Stimulated activated CD8-positive, alpha-beta memory T cell treated with anti-CD3 and anti-CD28 coated beads, Interleukin-4, amount 100 ng/mL, for 48 hours (primary cell): ENCODE measurements at regions not wholly inside any gene's neighbourhood (a gene's known extent, or its start where the extent isn't known, plus 50 kb on each side); places are given as distances from the start of the nearest gene placed in this dataset.

Source experiments
- DNase-seq: peaks from one replicate; pipeline ENCODE4 v3.0.0-alpha.2; 2020

DNA sequence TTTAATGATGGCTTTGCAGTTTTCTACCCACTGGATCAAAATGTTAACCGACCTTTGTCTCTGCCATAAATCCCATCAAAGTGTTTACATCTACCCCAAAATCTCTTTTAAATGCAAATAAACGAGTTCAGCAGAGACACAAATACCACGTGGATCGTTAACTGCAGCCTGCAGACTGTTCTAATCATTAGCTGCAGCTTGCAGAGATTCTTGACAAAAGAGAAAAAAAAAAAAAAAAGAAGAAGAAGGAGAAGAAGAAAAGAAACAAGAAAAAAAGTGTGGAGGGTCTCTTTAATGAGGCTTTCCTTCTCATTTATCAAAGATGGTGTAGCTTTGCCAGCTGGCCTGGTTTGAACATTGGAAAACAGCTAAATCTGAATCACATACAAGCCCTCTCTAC, 275.7 kb downstream of the NEDD1 start:
- no peak for DNase-seq

DNA sequence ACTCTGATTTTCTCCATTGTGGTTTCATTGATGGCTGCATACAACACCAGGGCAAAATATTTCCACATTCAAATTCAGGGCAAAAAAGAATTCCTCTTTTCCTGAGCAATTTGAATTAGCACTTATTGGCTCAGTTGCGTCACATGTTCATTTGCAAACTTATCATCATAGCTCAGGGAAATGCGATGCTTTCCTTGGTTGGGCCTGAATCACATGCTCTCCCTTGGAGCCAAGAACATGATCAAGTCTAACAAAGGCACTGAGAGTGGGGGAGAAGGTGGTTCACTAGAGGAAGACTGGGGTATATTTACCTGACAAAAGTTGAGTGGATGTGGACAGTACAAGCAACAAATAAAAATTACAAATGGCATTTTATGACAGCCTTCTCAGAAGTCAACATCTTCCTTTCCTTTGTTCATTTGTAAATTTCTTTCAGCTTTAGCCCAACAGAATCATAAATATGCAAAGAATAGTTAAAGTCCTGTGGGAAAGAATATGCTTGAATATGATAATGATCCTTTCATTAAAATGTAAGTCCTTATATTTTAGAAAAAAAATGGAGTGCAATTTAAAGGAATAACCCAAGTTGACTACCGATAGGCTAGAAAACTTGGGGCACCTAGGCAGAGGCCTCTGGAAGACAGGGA, 277.2 kb downstream of the NEDD1 start:
- no peak for DNase-seq

DNA sequence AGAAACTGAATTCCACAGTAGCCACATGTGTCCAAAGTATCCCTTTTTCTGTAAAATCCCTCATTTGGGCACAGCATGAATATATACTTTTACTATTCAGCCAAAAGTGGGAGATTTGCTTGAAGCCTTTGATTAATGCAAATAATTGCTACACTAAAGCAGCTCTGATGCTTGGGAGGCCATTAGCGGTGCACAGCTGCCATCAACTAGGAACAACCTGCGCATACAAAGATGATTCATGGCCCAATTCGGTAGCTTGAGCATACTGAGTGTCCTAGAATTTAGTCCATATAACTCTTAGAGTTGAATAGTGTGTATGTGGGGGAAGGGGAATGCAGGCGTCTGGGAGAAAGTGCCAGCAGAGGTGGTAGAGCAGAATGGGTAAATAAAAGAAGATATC, 277.0 kb upstream of the RMST start:
- DNase-seq: no peak

DNA sequence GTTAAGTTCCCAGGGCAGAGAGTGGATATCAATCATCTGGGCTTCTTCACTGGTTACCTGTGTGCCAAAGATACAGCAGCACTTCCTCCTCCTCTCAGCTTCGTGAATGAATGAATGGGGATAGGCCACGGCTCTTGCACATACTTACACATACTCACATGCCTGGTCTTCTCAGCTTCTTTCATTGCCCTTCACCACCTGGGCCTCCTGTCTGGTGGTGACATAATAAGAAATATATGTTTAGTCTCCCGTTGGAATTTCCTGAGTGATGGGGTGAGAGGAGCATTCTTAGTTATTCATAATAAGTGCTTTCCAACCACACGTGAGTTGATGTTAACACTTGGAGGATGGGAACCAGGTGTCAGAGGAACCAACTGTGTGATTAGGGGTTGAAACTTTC, 268.1 kb upstream of the RMST start:
- no peak for DNase-seq

DNA sequence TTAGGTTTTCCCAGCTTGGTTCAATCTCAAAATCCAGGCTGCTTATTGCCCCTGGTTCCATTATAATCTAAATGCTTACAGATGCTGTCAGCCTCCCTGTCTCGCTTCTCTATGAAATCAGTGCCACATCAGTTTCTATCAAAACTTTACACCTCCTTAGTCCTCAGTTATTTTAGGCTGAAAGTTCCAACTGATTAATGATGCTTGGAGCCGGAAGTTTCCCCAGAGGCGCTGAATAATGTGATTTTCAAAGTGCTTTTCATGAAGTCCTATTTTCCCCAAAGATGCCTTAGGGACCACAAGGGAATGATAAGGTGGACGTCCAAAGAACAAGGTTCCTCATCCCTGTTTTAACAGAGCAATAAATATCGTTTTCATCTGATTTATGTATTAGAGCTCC, 262.4 kb upstream of the RMST start:
- no peak for DNase-seq

DNA sequence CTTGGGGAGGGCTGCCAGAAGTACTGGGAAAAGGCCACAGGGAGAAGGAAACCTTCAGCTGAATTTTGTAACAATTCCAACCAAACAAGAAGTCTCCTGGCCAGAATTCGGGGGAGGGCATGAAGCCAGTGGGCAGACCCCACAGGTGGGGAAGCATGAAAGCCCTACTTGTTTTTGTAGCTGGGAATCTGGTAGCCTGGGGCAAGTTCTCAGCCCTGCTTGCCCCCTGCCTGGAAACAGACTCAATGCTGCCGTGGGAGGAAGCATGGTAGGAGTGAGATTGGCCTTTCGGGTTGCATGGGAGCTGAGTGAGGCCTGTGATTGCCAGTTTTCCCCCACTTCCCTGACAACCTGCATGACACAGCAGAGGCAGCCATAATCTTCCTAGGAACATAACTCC, 259.2 kb upstream of the RMST start:
- no peak for DNase-seq

DNA sequence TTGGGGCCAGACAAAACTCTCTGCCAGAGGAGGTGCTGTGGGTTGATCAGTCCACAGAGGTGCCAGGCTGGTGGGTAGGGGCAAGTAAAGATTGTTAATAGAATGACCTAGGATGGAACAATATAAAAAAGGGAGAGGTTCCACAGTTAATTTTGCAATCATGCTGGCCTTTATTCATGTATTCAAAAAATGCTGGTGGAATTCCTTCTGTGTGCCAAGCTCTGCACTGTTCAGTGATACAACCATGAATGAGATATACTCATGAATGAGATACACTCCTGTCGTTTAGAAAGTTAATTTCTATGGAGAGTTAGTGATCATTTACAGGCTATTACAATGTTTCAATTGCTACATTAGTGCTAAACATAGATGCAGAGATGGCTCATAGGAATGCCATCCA, 252.6 kb upstream of the RMST start:
- no peak for DNase-seq

DNA sequence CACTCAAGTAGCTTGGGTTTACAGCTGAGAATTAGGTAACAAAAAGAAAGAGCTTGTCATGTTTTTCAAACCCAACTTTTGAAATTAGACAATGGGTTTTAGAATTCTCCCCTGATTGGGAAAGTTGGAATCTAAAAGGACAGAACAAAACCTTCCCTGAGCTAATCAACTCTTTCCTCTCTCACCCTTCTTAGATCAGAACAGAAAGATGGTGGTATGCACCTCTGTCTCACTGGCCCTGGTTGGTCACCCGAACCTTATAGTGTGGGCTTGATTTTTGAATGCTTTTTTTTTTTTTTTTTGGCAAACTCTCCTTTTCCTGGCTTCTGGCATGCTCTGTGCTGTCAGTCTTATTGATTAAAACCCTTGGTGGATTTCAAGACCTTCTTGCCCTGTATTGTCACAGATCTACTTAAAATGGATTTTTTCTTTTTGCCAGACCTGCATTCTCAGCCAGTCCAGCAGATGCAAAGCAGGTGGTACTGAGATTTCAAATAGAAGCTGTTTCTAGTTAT, 251.1 kb upstream of the RMST start:
- no peak for DNase-seq

DNA sequence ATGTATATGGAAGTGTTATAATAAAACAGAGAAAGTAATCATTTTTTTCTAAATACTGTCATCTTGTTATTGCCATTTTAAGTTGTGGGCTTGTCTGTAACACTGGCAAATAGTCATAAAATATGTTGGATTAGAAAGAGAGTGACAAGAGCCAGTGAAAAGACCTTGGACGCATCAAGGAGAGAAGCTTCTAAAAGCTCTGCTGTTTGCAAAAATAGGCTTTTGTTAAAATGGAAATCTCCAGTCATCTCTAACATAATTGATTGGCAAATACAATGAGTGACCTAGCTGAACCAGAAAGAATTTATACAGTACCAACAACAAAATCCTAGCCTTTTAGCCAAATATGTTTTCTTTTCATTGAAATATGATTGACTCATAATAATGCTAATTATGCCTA, 245.8 kb upstream of the RMST start:
- DNase-seq: no peak

DNA sequence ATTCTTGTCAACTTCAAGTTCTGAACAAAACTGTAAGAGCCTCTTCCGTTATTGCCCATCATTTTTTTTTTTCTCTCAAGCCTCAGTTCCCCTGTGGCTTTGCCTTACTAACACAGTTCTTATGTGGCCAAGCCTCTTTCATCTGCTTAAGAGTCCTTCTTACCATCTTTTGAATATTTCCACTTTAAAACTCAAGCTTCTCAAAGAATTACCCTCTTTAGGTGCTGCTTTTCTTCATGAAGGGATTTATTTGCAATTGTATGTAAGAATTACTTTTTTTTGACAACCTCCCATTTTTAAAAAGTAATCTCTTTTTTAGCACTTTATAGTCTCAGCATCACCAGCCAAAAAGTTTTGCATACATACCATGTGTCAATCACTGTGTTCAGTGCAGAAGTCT, 240.2 kb upstream of the RMST start:
- DNase-seq: no peak

DNA sequence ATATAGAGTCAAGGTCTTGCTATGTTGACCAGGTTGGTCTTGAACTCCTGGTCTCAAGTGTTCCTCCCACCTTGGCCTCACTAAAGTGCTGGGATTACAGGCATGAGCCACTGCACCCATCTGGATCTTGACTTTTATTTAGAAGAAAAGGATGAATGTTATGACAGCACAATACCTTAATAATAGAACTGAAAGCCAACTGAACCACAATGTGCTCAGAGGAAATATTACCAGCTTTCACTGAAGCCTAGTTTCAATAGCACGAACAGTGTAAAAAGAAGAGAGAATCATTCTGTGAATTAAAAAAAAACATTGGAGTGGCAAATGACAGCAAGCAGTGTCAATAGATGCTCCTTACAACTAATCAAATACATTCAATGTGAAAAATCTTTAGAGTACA, 239.2 kb upstream of the RMST start:
- DNase-seq: no peak

DNA sequence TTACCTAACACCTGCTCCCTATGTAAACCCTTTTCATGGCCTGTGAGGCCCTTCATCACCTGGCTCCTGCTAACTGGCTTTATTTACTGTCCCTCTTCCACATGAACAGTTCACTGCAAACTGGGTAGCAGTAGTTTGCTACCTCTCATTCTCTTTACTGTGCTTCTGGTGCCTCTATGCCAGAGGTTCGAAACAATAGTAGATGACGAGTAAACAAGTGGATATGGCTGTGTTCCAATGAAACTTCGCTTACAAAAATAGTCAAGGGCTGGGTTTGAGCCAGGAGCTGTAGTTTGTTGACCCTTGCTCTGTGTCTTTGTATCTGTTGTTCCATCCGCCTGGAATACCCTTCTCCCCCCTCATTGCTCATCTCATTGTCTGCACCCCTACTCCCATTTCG, 233.6 kb upstream of the RMST start:
- DNase-seq: no peak

DNA sequence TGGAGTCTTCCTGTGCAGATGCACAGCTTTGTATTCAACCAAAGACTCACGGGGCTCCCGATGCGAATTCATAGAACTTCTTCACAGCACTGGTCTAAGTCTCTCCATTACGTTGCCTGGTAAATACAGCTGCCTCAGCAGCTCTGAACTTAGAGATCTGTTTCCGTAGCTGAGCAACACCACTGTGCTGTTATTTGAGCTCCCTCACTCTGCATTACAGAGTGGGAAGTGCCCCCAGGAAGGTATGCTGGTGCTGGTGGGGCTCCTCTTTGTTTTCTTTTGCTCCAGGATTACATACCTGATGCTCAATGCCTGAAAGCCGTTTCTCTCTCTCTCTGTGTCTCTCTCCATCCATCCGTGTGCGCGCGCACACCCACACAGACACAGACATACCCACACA, 227.5 kb upstream of the RMST start:
- no peak for DNase-seq

DNA sequence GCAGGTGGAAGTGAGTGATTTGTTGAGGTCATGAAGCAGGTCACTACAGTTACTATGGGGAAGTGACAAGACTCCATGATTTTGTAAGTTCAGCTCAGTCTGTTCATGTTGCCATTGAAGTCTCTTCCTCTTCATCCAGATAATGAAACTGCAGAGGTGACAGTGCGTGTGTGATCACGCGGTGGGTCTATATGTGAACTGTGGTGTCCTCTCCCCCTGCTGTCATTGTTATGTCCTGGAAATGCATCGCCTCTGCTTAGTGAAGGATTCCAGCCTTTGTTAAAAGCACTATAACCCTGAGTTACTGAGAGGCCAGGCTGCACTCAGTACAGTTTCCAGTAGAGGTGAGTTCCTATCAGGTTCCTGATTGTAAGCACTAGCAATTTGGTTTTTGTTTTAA, 216.2 kb upstream of the RMST start:
- DNase-seq: no peak

DNA sequence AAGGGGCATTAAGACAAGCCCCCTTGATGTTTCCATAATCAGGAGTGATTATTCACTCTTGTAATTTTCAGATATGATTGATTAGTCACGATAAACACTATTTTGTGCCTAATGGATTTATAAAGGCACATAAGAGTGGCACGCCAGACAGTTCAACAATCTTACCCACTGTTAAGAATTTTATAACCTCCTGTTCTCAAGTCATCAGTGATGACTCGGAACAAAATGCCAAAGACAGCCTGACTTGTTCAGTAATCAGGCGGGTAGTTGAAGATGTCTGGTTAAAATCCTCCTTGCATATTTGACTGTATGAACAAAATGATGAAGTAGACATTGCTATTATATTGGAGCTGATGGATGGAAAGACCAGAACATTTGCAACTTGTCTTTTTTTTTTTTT, 212.1 kb upstream of the RMST start:
- no peak for DNase-seq

DNA sequence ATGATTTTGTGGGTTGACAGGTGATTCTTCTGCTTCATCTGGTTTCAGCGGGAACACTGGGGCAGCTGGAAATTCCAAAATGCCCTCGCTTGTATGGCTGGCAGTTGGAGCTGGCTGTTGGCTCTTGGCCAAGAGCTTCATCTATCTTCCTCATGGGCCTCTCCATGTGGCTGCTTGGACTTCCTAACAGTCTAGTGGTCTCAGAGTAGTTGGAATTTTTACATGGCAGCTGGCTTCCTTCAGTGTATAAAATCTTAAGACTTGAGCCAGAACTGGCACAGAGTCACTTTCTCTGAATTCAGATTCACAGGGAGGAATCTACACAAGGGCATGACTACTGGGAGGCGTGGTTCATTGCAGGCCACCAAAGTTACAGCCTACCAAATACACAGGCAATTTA, 204.9 kb upstream of the RMST start:
- no peak for DNase-seq

DNA sequence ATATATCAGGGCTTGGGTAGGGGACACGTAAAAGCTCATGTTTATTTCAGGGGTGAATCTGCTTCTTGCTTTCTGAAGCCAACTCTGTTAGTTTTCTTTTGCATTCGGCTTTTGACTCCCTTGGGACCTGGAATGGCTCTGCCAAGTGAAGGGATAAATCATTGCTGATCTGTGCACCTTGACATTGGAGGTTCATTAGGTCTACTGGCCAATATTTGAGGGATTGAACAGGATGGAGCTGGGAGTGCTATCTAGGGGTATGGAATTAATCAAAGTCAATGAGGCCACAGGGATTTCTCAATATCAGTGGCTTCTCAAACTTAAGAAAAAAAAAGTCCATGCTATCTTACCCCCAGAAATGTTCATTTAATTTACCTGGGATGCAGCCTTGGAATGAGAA, 203.5 kb upstream of the RMST start:
- DNase-seq: no peak

DNA sequence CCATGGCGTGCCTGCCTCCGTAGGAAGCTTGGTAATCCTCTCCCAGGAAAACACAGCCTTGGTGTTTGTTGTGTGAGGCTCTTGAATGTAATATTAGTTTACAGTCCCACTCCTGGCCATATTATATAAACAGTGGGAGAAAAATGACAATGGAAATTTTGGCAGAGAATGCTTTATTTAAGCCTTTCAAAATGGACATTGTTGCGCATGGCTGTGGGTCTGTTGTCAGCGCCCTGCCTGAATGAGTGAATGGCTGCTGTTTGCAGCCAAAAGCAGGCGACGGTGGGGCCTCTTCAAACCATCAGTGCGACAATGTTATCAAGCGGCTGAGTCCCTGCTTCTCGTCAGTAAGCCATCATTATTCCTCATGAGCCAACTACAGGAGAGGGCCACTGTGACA, 201.8 kb upstream of the RMST start:
- no peak for DNase-seq

DNA sequence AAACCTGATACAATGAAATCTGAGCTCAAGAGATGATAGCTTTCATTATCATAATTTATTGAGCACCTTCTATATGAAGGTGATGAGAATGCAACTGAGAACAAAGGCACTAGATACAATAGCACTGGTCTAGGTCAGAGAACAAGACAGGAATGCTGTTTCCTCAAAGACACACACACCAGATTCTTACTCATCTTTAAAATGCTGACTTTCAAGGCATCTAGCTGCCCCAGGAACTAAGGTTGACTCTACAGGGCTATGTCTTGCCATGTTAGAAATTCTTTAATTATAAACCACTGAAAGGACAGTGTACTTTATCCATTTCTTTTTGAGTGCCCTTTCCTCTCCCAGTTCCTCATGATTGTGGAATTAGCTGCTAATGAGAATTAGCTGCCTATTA, 195.4 kb upstream of the RMST start:
- no peak for DNase-seq

DNA sequence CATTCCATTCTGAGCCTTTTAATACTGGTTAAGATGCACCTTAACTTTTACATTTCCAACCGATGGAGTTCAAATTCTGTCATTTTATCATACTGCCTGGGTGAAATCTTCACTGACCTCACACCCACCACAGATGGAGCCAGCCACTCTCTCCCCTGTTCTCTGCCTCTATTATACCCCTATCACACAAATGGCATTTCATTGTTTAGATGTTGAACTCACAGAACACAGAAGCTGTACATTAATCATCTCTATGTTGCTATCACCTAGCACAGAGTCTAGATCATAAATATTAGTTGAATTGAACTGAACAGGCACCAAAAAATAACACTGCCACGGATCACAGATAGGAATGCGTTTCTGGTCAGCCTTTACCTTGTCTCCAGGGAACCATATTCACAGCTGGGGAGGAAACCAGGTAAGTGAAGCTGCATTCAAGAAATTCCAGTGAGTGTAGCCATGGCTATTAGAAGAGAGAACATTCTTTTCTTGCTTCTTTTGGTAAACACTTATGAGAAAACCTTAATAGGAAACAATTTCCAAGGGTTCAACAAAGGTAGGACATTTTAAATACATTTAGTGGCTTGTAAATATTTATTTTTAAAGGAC, 194.9 kb upstream of the RMST start:
- no peak for DNase-seq

DNA sequence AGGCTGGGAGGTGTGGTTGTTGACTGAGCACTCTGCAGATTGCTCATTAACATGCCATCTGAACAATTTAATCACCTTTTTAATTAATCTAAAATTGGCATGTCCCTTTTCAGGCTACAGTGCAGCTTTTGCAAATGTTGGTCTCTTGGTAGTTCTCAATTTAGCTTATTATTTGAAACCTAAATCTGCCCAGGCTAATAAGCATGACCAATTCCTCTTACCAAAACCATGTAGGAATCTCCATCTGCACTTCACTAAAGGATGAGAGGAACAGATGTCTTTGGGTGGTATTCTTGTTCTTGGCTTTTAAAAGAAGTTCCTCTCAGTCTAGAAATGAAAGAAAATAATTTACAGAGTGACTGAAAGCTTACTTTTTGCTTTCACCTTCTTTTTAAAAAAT, 190.1 kb upstream of the RMST start:
- DNase-seq: no peak

DNA sequence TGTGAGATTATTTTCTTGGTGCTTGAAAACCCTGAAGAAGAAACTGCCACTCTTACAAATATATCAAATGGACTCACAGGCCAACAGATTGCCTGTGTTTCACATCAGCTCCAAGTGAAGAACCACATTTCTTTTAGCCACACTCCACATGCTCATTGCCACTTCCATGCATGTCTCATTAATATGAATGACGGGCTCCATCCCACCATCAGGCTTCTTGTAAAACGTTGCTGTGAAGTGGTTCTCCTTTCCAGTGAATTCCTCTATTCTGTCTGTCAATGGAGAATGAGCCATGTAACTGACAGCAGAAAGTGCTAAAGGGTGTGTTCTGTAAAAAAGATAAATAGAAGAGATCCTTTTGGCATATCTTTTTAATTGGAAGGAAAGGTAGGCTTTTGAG, 188.2 kb upstream of the RMST start:
- DNase-seq: no peak

DNA sequence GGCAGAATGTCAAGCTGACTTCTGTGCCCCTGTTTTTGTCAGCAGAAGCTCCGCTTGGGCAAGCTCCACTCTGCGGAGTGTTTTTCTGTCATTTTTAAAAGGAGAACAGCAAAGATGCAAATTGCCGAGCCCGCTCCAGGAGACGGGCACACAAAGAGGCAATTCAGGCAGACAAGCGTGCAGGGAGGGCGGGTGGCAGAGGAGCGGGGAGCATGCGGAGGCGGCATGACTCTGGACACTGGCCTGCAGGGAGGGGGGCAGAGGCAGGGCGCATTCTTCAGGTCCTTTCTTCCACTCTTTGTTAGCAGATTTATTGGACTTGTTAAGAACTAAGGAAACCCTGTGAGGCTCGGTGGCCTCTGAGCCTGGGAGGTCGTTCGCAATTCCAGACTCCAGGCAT, 187.3 kb upstream of the RMST start:
- no peak for DNase-seq

DNA sequence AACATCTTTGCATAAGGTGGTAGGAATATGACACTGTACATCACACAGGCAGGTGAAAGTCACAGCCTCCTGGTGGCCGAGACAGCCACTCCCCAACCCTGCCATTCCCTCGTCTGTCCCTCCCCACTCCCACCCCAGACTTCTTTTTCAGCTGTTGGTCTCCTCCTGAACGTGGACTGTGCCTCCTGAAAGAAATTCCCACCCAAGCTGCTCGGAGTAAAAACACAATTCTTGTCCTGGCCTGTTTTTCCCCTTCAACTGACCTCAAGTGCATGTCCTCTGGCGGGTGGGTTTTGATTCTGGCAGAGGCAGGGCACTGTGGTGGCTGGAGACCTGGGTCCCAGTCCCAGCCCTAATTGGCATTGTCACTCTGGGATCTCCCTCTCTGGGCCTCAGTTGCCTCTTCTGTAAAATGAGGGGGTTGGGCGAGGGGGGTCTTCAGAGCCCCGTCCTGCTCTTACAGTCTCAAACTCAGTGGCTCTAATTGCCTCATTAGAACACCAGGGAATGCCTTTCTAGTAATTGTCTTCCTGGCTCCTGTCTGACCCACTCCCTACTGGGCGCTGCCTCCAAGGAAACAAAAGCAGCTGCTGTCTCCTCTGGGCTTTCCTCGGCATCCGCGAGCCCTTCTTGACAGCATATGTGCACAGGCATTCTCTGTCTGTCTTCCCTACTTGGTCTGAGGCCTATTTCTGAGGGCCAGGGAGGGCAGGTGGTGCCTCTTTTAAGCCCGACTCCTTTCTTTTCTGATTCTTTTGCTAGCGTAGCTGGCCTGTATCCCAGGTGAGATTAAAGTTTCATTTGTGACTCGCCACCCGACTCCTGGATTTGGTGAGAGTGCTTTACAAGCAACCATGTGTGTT, 186.6 kb upstream of the RMST start:
- DNase-seq: no peak
